ENCODE measurements at regions not wholly inside any gene's neighbourhood (a gene's known extent, or its start where the extent isn't known, plus 50 kb on each side); places are given as distances from the start of the nearest gene placed in this dataset.

- Mint-ChIP-seq H3K4me3 (no peak overlapping the region), H3K27me3 (peaks cover 16% of the 10 kb centered on the region), H3K4me1 (no peaks in the 10 kb centered on the region), H3K27ac (no peak overlapping the region), H3K9me3 (peaks cover 0 to 2% of the 10 kb centered on the region in 2 donors)
- DNase-seq (no peak), ATAC-seq (no peak)
Observed at GRCh38 chr2:216974321-216975302, 114.7 kb upstream of the TNP1 start.

DNA sequence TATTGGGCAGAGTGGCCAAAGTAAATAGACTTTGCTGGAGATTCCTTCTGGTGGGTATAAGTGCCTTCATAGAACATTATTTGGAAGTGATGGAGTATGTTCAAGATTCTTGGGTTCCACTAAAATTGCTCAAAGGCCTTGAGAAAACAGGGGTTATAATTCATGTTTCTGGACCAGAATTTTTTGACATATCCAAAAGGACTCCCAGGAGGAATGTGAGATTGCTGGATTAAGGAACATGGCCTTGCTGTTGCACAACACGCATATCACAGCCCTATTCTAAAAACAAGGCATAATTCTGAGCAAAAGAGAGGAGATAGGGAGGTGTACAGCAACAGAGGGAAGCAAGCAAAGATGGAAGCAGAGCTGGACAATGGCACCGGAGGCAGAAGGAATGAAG, 111.7 kb upstream of the TNP1 start:
- no peak overlapping the region for H3K4me3 Mint-ChIP-seq
- H3K27ac Mint-ChIP-seq = no peak overlapping the region
- ATAC-seq (no peak), DNase-seq (no peak)
- no peaks in the 10 kb centered on the region for H3K9me3 Mint-ChIP-seq
- H3K27me3 Mint-ChIP-seq = peaks cover 16% of the 10 kb centered on the region
- H3K4me1 Mint-ChIP-seq = no peaks in the 10 kb centered on the region

DNA sequence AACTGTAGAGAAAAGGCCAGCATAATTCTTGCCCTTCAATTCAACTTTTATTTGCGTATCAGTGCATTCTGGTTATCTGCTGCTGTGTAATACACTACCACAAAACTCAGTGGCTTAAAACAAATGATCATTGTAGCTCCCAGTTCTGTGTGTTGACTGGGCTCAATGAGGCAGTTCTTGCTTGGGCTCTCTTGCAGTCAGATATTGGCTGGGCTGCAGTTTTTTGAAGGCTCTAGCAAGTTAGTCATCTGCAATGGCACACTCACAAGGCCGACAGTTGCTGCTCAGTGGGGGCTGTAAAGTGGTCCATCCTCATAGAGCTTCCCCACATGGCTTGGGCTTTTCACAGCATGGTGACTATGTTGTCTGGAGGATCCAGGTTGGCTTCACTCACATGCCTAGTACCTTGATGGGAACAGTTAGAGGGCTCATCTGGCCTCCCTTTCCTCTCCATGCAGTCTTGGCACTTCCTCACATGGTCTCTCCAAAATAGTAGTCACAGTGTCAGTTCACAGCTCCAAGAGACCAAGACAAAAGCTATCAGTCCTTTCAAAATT, 110.6 kb upstream of the TNP1 start:
- H3K27me3 Mint-ChIP-seq = peaks cover 16% of the 10 kb centered on the region
- no peak overlapping the region for H3K4me3 Mint-ChIP-seq
- no peak overlapping the region for H3K27ac Mint-ChIP-seq
- H3K9me3 Mint-ChIP-seq = no peaks in the 10 kb centered on the region
- no peaks in the 10 kb centered on the region for H3K4me1 Mint-ChIP-seq
- DNase-seq (no peak), ATAC-seq (no peak)

DNA sequence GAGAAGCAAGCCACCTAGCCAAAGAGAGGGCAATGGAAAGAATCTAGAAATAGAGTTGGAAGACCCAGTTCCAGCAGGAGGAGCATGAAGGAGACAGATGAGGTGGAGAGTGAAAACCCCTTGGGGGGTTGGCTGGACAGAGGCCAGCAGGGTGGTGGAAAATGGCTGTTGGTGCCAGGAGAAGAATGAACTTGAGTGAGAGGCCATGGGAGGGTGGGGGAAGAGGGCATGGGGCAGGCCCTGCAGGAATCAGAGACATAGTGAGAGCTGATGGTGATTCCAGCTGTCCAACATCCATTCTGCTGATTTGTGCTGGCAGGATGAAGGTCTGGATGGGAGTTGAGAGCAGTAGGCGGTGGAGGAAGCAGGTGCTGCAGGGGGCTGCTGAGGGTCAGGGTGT, 108.0 kb upstream of the TNP1 start:
- Mint-ChIP-seq H3K4me3 (no peak overlapping the region), H3K4me1 (no peaks in the 10 kb centered on the region), H3K9me3 (no peaks in the 10 kb centered on the region), H3K27me3 (peaks cover 16% of the 10 kb centered on the region), H3K27ac (no peak overlapping the region)
- no peak for DNase-seq
- ATAC-seq = peak; percentile 23

DNA sequence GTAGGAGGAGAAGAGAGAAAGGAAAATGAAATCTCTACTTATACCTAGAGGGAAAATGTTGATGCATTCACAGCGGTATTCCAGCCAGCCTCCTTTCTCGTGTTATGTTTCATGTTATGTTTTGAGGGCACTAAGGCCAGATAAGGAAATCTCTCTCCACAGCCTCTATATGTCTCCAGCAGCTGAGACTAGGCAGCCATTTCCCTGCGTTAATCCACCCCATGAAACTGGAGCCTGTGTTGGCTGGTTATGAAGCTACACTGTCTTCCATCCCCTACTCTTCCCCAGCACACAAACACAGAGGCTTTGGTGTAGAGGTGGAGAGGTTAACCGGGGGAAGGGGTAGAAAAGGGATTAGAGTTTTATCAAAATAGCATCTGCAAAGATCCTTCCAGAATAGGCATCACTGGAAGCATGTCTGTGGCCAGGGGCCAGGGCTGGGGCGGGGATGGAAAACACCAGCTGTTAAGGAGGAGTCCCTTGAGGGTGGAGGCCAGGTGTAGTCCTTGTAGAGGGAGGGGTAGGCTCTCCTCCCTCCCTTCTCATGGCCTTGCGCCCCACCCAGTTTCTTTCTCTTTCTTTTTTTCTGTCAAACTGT, 100.9 kb upstream of the TNP1 start:
- no peak for ATAC-seq
- H3K9me3 Mint-ChIP-seq = no peaks in the 10 kb centered on the region
- no peak for DNase-seq
- H3K27me3 Mint-ChIP-seq = peaks cover 8% of the 10 kb centered on the region
- no peaks in the 10 kb centered on the region for H3K4me1 Mint-ChIP-seq
- H3K27ac Mint-ChIP-seq = peak overlapping the region in 1 of 2 donors; percentile 43
- no peak overlapping the region for H3K4me3 Mint-ChIP-seq

DNA sequence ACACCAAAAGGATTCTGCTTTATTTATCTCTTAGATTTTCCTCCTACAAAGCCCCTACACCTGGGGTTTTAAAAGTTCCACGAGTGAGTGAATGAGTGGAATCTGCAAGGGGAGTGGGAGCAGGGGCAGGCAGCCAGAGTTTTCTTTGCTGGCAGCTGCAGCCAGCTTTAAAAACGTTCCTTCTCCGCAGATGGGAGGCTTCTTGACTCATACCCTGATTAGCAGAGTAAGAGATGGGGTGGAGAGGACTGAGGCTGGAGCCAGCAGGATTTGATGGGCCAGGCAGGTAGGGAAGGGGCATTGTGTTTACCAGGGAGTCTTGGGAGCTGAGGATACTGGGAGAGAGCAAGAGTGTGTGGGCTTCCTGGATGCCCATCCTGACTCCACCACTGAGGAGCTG, 99.6 kb upstream of the TNP1 start:
- ATAC-seq = no peak

GRCh38 chr2:216956820-216957493, 97.1 kb upstream of the TNP1 start:
- Mint-ChIP-seq H3K27me3 (peaks cover 24% of the 10 kb centered on the region), H3K27ac (no peak overlapping the region), H3K4me3 (no peak overlapping the region), H3K9me3 (peaks cover 18 to 24% of the 10 kb centered on the region in 2 donors), H3K4me1 (no peaks in the 10 kb centered on the region)
- ATAC-seq (no peak), DNase-seq (no peak)

More for the DNA sequence above, 99.6 kb upstream of the TNP1 start:
- Mint-ChIP-seq H3K4me3 (no peak overlapping the region), H3K4me1 (no peaks in the 10 kb centered on the region), H3K27me3 (peaks cover 15% of the 10 kb centered on the region), H3K9me3 (peaks cover 0 to 6% of the 10 kb centered on the region in 2 donors), H3K27ac (peak overlapping the region in 1 of 2 donors; percentile 55)
- DNase-seq = no peak

DNA sequence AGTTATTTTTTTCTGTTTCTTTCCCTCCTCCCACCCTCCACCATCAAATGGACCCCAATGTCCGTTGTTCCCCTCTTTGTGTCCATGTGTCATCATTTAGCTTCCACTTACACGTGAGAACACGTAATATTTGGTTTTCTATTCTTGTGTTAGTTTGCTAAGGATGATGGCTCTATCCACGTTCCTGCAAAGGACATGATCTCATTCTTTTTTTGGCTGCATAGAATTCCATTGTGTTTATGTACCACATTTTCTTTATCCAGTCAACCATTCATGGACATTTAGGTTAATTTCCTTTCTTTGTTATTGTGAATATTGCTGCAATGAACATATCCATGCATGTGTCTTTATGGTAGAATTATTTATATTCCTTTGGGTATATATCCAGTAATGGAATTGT, 91.3 kb upstream of the TNP1 start:
- Mint-ChIP-seq H3K27me3 (peaks cover 22% of the 10 kb centered on the region), H3K4me1 (no peaks in the 10 kb centered on the region), H3K9me3 (peaks cover 18 to 24% of the 10 kb centered on the region in 2 donors), H3K27ac (no peak overlapping the region), H3K4me3 (no peak overlapping the region)
- ATAC-seq = no peak
- no peak for DNase-seq

GRCh38 chr2:216950547-216950946, 90.7 kb upstream of the TNP1 start:
- DNase-seq (no peak), ATAC-seq (no peak)
- Mint-ChIP-seq H3K4me3 (no peak overlapping the region), H3K9me3 (peaks cover 18 to 24% of the 10 kb centered on the region in 2 donors), H3K4me1 (no peaks in the 10 kb centered on the region), H3K27ac (no peak overlapping the region), H3K27me3 (peaks cover 22% of the 10 kb centered on the region)

GRCh38 chr2:216949700-216950413, 90.0 kb upstream of the TNP1 start:
- no peak overlapping the region for H3K4me3 Mint-ChIP-seq
- H3K9me3 Mint-ChIP-seq = peaks cover 18 to 23% of the 10 kb centered on the region in 2 donors
- no peaks in the 10 kb centered on the region for H3K4me1 Mint-ChIP-seq
- H3K27me3 Mint-ChIP-seq = peaks cover 19% of the 10 kb centered on the region
- H3K27ac Mint-ChIP-seq = no peak overlapping the region
- ATAC-seq = no peak
- DNase-seq = no peak

DNA sequence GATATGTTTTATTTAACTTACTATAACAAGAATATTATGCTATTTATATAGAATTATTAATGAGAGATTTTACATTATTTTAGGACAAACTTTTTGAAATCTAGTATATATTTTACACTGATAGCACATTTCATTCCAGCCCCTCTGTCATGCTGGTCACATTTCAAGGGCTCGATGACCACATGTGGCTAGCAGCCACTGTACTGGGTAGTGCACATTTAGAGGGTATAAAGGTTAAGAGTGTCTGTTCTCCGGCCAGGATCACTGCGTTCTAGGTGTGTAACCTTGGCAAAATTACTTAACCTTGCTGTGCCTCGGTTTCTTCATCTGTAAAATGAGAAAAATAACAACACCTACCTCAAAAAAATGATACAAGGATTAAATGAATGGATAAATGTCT, 87.2 kb upstream of the TNP1 start:
- ATAC-seq (no peak), DNase-seq (no peak)
- Mint-ChIP-seq H3K4me1 (no peaks in the 10 kb centered on the region), H3K9me3 (peaks cover 4% of the 10 kb centered on the region in 2 donors), H3K4me3 (no peak overlapping the region), H3K27ac (no peak overlapping the region), H3K27me3 (peaks cover 5% of the 10 kb centered on the region)

- H3K4me3 Mint-ChIP-seq = no peak overlapping the region
- no peak for ATAC-seq
- peaks cover 9% of the 10 kb centered on the region for H3K27me3 Mint-ChIP-seq
- H3K4me1 Mint-ChIP-seq = no peaks in the 10 kb centered on the region
- H3K27ac Mint-ChIP-seq = no peak overlapping the region
- no peak for DNase-seq
- H3K9me3 Mint-ChIP-seq = peaks cover 13 to 21% of the 10 kb centered on the region in 2 donors
Observed at GRCh38 chr2:216944733-216945132, 84.9 kb upstream of the TNP1 start.

DNA sequence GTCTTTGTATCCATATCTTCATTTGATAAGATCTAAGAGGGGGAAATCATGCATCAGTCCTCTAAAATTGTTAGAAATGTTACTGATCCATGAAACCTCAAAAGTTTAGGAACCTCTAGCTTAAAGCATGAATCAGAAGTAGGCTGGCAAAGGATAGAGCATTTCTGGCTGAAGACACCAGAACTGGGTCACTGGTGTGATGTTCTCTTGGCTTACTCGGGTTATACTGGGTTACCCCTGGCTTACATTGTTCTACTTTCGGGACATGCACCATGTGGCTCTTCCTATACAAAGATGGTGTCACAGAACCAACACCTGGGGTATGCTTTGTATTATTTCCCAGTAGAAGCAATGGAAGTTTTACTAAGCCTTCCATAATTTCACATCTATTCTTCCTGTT, 83.2 kb upstream of the TNP1 start:
- peaks cover 15% of the 10 kb centered on the region for H3K27me3 Mint-ChIP-seq
- peaks cover 13 to 21% of the 10 kb centered on the region in 2 donors for H3K9me3 Mint-ChIP-seq
- no peaks in the 10 kb centered on the region for H3K4me1 Mint-ChIP-seq
- peak overlapping the region in 1 of 2 donors; percentile 27 for H3K27ac Mint-ChIP-seq
- ATAC-seq (no peak), DNase-seq (no peak)
- H3K4me3 Mint-ChIP-seq = no peak overlapping the region

DNA sequence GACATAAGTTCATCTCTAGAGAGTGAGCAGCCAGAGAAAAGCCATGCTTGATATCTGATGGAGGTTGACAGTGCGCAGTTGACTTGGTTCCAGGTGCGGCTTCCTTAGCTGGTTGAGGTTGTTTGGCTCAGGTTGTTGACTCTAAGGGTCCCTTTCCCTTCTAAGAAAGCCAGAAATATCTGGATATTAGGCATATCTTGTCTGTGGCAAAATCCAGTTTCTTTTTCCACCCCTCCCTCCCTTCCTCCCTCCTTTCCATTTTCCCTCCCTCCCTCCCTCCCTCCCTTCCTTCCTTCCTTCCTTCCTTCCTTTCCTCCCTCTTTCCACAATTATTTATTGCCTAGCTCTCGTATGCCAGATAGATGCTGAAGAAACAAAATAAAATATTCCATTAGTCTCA, 82.6 kb upstream of the TNP1 start:
- ATAC-seq (no peak), DNase-seq (no peak)
- Mint-ChIP-seq H3K4me3 (no peak overlapping the region), H3K27me3 (peaks cover 15% of the 10 kb centered on the region), H3K9me3 (peaks cover 13 to 21% of the 10 kb centered on the region in 2 donors), H3K4me1 (no peaks in the 10 kb centered on the region), H3K27ac (no peak overlapping the region)

DNA sequence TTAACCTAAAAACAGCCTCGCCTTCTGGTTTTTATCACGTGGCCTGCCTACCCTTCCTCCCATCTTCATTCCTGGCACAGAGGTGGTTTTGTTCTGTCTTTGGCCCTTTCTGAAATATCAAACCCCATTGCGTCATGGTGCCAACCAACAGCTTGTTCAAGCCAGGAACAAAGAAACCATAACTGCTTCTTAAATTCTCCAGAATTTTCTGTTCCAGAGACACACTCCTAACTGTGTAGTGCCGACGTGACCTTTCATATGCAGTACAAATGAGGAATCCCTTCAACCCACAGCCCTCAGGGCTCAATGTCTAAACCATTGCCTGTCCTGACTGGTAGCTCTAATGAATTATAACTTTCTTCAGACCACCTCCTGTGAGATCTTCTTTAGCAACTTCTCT, 82.2 kb upstream of the TNP1 start:
- ATAC-seq (no peak), DNase-seq (no peak)
- Mint-ChIP-seq H3K9me3 (peaks cover 13 to 21% of the 10 kb centered on the region in 2 donors), H3K27ac (no peak overlapping the region), H3K4me1 (no peaks in the 10 kb centered on the region), H3K27me3 (peaks cover 15% of the 10 kb centered on the region), H3K4me3 (no peak overlapping the region)

Data from stimulated activated naive CD8-positive, alpha-beta T cell treated with anti-CD3 and anti-CD28 coated beads, Interleukin-15, amount 100 ng/mL, for 72 hours (primary cell).